K562 (cell line): ENCODE measurements at regions not wholly inside any gene's neighbourhood (a gene's known extent, or its start where the extent isn't known, plus 50 kb on each side); places are given as distances from the start of the nearest gene placed in this dataset.

Experiments used
- ATAC-seq: fragments of 200-7000 bp; cut with Tn5 transposase; 3 replicates; pipeline ENCODE4 v1.9.1; 2020; ENCODE audit warnings: moderate library complexity
- BruUV-seq: library from RNA; stranded (reverse); fragments of 400-500 nt; replicated peaks from 2 replicates; lab custom pipeline; 2021; lab: Mats Ljungman, UMichigan
- CTCF ChIA-PET: fragments of 300-600 bp; formaldehyde crosslinking; extraction: SDS; loops from one replicate; lab custom pipeline; 2021; ENCODE audit warnings: low intra/inter-chr PET ratio; lab: Yijun Ruan, JAX
- POLR2A ChIA-PET: fragments of 300-600, 350-650 bp; sonication (Branson Sonifier 250); formaldehyde crosslinking; extraction: SDS; loops from one replicate; lab custom pipeline; 2021; ENCODE audit warnings: antibody characterized with exemption, inconsistent platforms; lab: Yijun Ruan, JAX
- DNase-seq, 4 experiments: peaks; one replicate each; pipeline versions ENCODE4 v3.0.0 to v3.0.0-alpha.2; 2011 to 2018; ENCODE audit warnings: low spot score in 3 of 4, mixed read lengths in 3 of 4; ENCODE audit errors: extremely low read depth in 1 of 4
- FAIRE-seq: peaks from 2 replicates; lab custom pipeline; 2011; peaks lifted over from hg19 to GRCh38; lab: Jason Lieb, UNC
- H2AFZ ChIP-seq: 2 replicates; pipeline ENCODE4 v1.6.0; 2011; ENCODE audit warnings: low read depth, low read length, control low read depth, inconsistent platforms
- H3K27ac ChIP-seq: fragments of 200-600 bp; 3 replicates; pipeline ENCODE4 v1.8.0; 2011; ENCODE audit warnings: low read depth, mild to moderate bottlenecking, control low read depth, inconsistent platforms, low read length, moderate library complexity, mixed read lengths; ENCODE audit errors: extremely low read depth
- H3K27me3 ChIP-seq, 2 experiments: fragments of 300-600 bp in 1 of 2; 2 replicates in 1 of 2; 3 replicates in 1 of 2; pipeline versions ENCODE4 v1.6.0 to v1.8.0; 2011; ENCODE audit warnings: inconsistent platforms in 2 of 2, low read length in 2 of 2, mild to moderate bottlenecking in 1 of 2, mixed read lengths in 1 of 2, moderate library complexity in 1 of 2; ENCODE audit not compliant: control insufficient read depth in 2 of 2, insufficient read depth in 2 of 2
- H3K36me3 ChIP-seq: fragments of 300-600 bp; 3 replicates; pipeline ENCODE4 v1.8.0; 2011; ENCODE audit warnings: mild to moderate bottlenecking, low read length, inconsistent platforms; ENCODE audit not compliant: control insufficient read depth, insufficient read depth
- H3K4me1 ChIP-seq, 2 experiments: fragments of 200-600 bp in 1 of 2; replicated peaks in 1 of 2; 2 replicates in 1 of 2; 3 replicates in 1 of 2; pipeline versions ENCODE4 v1.5.1 to v1.8.0; 2011; ENCODE audit warnings: inconsistent platforms in 2 of 2, low read length in 2 of 2, mild to moderate bottlenecking in 1 of 2, mixed read lengths in 1 of 2, moderate library complexity in 1 of 2; ENCODE audit not compliant: control insufficient read depth in 2 of 2, insufficient read depth in 2 of 2
- H3K4me2 ChIP-seq: 2 replicates; pipeline ENCODE4 v1.6.1; 2011; ENCODE audit warnings: low read length, control low read depth, inconsistent platforms, mixed read lengths; ENCODE audit not compliant: insufficient read depth
- H3K4me3 ChIP-seq: fragments of 200-600 bp; sonication (generic), shearing (Covaris generic); 2 replicates; pipeline ENCODE4 v1.5.1; 2016; ENCODE audit warnings: control low read depth, inconsistent platforms
- H3K79me2 ChIP-seq: fragments of 200-600 bp; 3 replicates; pipeline ENCODE4 v1.8.0; 2011; ENCODE audit warnings: low read length, inconsistent platforms; ENCODE audit not compliant: control insufficient read depth, insufficient read depth
- H3K9ac ChIP-seq, 2 experiments: 2 replicates each; pipeline versions ENCODE4 v1.6.0 to v1.6.1; 2011; ENCODE audit warnings: low read depth in 2 of 2, low read length in 2 of 2, control low read depth in 1 of 2, inconsistent platforms in 1 of 2, mild to moderate bottlenecking in 1 of 2, mixed read lengths in 1 of 2; ENCODE audit not compliant: insufficient read depth in 1 of 2
- H3K9me1 ChIP-seq: one replicate; pipeline ENCODE4 v1.6.0; 2011; ENCODE audit warnings: inconsistent platforms, mild to moderate bottlenecking, low read length, moderate library complexity; ENCODE audit not compliant: control insufficient read depth, insufficient read depth
- H3K9me3 ChIP-seq: replicated peaks from 2 replicates; pipeline ENCODE4 v1.5.1; 2011; ENCODE audit warnings: low read depth, low read length, inconsistent platforms; ENCODE audit not compliant: control insufficient read depth, insufficient read depth
- H4K20me1 ChIP-seq: replicated peaks from 2 replicates; pipeline ENCODE4 v1.6.1; 2011; ENCODE audit warnings: low read length, inconsistent platforms, mixed read lengths; ENCODE audit not compliant: control insufficient read depth, insufficient read depth
- CREM ChIP-seq: IDR thresholded peaks from 2 replicates; pipeline ENCODE4 v1.6.1; 2014; ENCODE audit warnings: antibody characterized with exemption, low read depth
- CTBP1 ChIP-seq: fragments of 450-650 bp; IDR thresholded peaks from 2 replicates; pipeline ENCODE4 v1.6.1; 2016; ENCODE audit warnings: borderline replicate concordance
- DACH1 ChIP-seq: fragments of 450-650 bp; IDR thresholded peaks from 2 replicates; pipeline ENCODE4 v1.6.1; 2018; ENCODE audit not compliant: partially characterized antibody
- FIP1L1 ChIP-seq: fragments of 200-400 bp; formaldehyde crosslinking; IDR thresholded peaks from 2 replicates; pipeline ENCODE4 v1.6.1; 2018; ENCODE audit warnings: mild to moderate bottlenecking, low read depth, low read length; ENCODE audit not compliant: poor library complexity, severe bottlenecking
- HDGF ChIP-seq: fragments of 450-650 bp; IDR thresholded peaks from 2 replicates; pipeline ENCODE4 v1.6.1; 2016
- ILK ChIP-seq: fragments of 450-650 bp; IDR thresholded peaks from 2 replicates; pipeline ENCODE4 v1.6.1; 2016; ENCODE audit warnings: missing genetic modification characterization, low read depth, mild to moderate bottlenecking, missing compliant biosample characterization, moderate library complexity, borderline replicate concordance
- MXD1 ChIP-seq: fragments of 250-450 bp; sonication (Bioruptor Pico); IDR thresholded peaks from 2 replicates; pipeline ENCODE4 v1.8.0; 2021; ENCODE audit warnings: borderline replicate concordance, mild to moderate bottlenecking, moderate library complexity; ENCODE audit not compliant: poor library complexity, severe bottlenecking
- NEUROD1 ChIP-seq: fragments of 150-350 bp; IDR thresholded peaks from 2 replicates; pipeline ENCODE4 v1.6.1; 2014; ENCODE audit warnings: borderline replicate concordance, low read length, low read depth; ENCODE audit not compliant: partially characterized antibody
- RBFOX2 ChIP-seq: fragments of 200-400 bp; formaldehyde crosslinking; IDR thresholded peaks from 2 replicates; pipeline ENCODE4 v1.6.1; 2017; ENCODE audit warnings: low read depth, mild to moderate bottlenecking, low read length, moderate library complexity
- RFX7 ChIP-seq: fragments of 250-450 bp; sonication (Bioruptor Pico); IDR thresholded peaks from 2 replicates; pipeline ENCODE4 v1.5.1; 2021; ENCODE audit warnings: mild to moderate bottlenecking
- SIN3B ChIP-seq: fragments of 450-650 bp; IDR thresholded peaks from 2 replicates; pipeline ENCODE4 v1.6.1; 2017; ENCODE audit warnings: low read depth, mild to moderate bottlenecking, moderate library complexity
- SLC30A9 ChIP-seq: fragments of 250-450 bp; sonication (Bioruptor Pico); IDR thresholded peaks from 2 replicates; pipeline ENCODE4 v1.8.0; 2022; ENCODE audit warnings: mild to moderate bottlenecking, moderate library complexity
- TAF9B ChIP-seq: fragments of 450-650 bp; IDR thresholded peaks from 2 replicates; pipeline ENCODE4 v1.6.1; 2018; ENCODE audit warnings: mild to moderate bottlenecking; ENCODE audit not compliant: partially characterized antibody
- TFAP4 ChIP-seq: sonication (generic); formaldehyde crosslinking; IDR thresholded peaks from 2 replicates; pipeline ENCODE4 v1.8.0; 2022; ENCODE audit warnings: missing genetic modification reagents, mild to moderate bottlenecking, moderate library complexity, borderline replicate concordance
- TRIM25 ChIP-seq: fragments of 450-650 bp; IDR thresholded peaks from 2 replicates; pipeline ENCODE4 v1.7.0; 2016; ENCODE audit warnings: borderline replicate concordance
- U2AF1 ChIP-seq: fragments of 200-400 bp; formaldehyde crosslinking; optimal IDR thresholded peaks from 2 replicates; pipeline ENCODE3; 2017; ENCODE audit warnings: mild to moderate bottlenecking, low read depth, low read length, moderate library complexity
- XRCC5 ChIP-seq: fragments of 200-400 bp; formaldehyde crosslinking; IDR thresholded peaks from 2 replicates; pipeline ENCODE4 v1.6.1; 2017; ENCODE audit warnings: low read depth, mild to moderate bottlenecking, low read length
- ZNF140 ChIP-seq: fragments of 250-450 bp; sonication (Bioruptor Pico); IDR thresholded peaks from 2 replicates; pipeline ENCODE4 v1.8.0; 2021; ENCODE audit warnings: moderate library complexity, mild to moderate bottlenecking, inconsistent platforms
- ZNF23 ChIP-seq: fragments of 250-450 bp; sonication (Bioruptor Pico); IDR thresholded peaks from 2 replicates; pipeline ENCODE4 v1.4.0; 2020; ENCODE audit warnings: mild to moderate bottlenecking
- ZNF282 ChIP-seq: sonication (generic); formaldehyde crosslinking; IDR thresholded peaks from 2 replicates; pipeline ENCODE4 v1.8.1; 2023; ENCODE audit warnings: missing genetic modification reagents
- ZNF586 ChIP-seq: fragments of 450-650 bp; formaldehyde crosslinking; conservative IDR thresholded peaks from 2 replicates; pipeline ENCODE4 v1.4.0; 2020; ENCODE audit warnings: mild to moderate bottlenecking, moderate library complexity
- ZNF699 ChIP-seq: fragments of 250-450 bp; sonication (Bioruptor Pico); IDR thresholded peaks from 2 replicates; pipeline ENCODE4 v1.8.0; 2021; ENCODE audit warnings: mild to moderate bottlenecking, moderate library complexity; ENCODE audit not compliant: insufficient replicate concordance
- WGBS: fragments of 100-300 bp; shearing (Covaris generic); methylation state at CpG from one replicate; pipeline ENCODE4 v1.1.6; 2016; ENCODE audit warnings: low coverage, mixed read lengths; ENCODE audit not compliant: insufficient coverage; ENCODE audit errors: missing lambda C conversion rate; 5-methylcytosine and 5-hydroxymethylcytosine counted together
- in situ Hi-C: fragments of 300-500 bp; cut with MboI; formaldehyde crosslinking; loops from 4 replicates; pipeline ENCODE4 v1.15.0; 2018; ENCODE audit warnings: inconsistent platforms, mixed read lengths
- intact Hi-C: fragments of 100-400 bp; cut with micrococcal nuclease; formaldehyde crosslinking; loops from 2 replicates; pipeline ENCODE4 v1.14.2; 2022

- no peak for TF ChIP-seq CTBP1
- no peak for TF ChIP-seq ZNF586 (CRISPR knock-in tag)
- no peak for TF ChIP-seq RBFOX2
- no peak for TF ChIP-seq RFX7 (CRISPR knock-in tag)
- TF ChIP-seq U2AF1, result no peak
- no peak for TF ChIP-seq ILK
- no peak for TF ChIP-seq SIN3B
These were observed 253.9 kb upstream of the GPC6 start (continued) for GRCh38 chr13:92972751-92973150.

GRCh38 chr13:92974905-92975429 lies 251.6 kb upstream of the GPC6 start:
- intact Hi-C loops, result no loop called here
- Histone ChIP-seq H3K4me2 (no peak overlapping the region), H3K27me3 (no peaks in the 10 kb centered on the region), H4K20me1 (no peaks in the 10 kb centered on the region), H3K27ac (no peak overlapping the region), H3K9me3 (no peaks in the 10 kb centered on the region), H3K4me3 (no peak overlapping the region), H2AFZ (no peak overlapping the region), H3K36me3 (no peaks in the 10 kb centered on the region), H3K9me1 (no peaks in the 10 kb centered on the region), H3K4me1 (no peaks in the 10 kb centered on the region), H3K9ac (no peak overlapping the region), H3K79me2 (no peaks in the 10 kb centered on the region)
- in situ Hi-C loops, result no loop called here
- CTCF ChIA-PET, result no interaction called here
- FAIRE-seq, result no peak
- ATAC-seq, result no peak
- no TSS peak for BruUV-seq
- 0% methylated on average over 1 of the region's 8 CpGs for WGBS
- DNase-seq, result no peak
- POLR2A ChIA-PET, result no interaction called here
- TF ChIP-seq TFAP4 (CRISPR knock-in tag) (no peak), DACH1 (no peak), TRIM25 (no peak), ZNF699 (CRISPR knock-in tag) (no peak), ZNF23 (CRISPR knock-in tag) (no peak), XRCC5 (no peak), NEUROD1 (no peak), ZNF282 (CRISPR knock-in tag) (no peak), FIP1L1 (no peak), MXD1 (CRISPR knock-in tag) (no peak), CREM (no peak), HDGF (no peak), SLC30A9 (CRISPR knock-in tag) (no peak), ZNF140 (CRISPR knock-in tag) (no peak), TAF9B (no peak)
